ENCODE measurements at regions not wholly inside any gene's neighbourhood (a gene's known extent, or its start where the extent isn't known, plus 50 kb on each side); places are given as distances from the start of the nearest gene placed in this dataset.

DNA sequence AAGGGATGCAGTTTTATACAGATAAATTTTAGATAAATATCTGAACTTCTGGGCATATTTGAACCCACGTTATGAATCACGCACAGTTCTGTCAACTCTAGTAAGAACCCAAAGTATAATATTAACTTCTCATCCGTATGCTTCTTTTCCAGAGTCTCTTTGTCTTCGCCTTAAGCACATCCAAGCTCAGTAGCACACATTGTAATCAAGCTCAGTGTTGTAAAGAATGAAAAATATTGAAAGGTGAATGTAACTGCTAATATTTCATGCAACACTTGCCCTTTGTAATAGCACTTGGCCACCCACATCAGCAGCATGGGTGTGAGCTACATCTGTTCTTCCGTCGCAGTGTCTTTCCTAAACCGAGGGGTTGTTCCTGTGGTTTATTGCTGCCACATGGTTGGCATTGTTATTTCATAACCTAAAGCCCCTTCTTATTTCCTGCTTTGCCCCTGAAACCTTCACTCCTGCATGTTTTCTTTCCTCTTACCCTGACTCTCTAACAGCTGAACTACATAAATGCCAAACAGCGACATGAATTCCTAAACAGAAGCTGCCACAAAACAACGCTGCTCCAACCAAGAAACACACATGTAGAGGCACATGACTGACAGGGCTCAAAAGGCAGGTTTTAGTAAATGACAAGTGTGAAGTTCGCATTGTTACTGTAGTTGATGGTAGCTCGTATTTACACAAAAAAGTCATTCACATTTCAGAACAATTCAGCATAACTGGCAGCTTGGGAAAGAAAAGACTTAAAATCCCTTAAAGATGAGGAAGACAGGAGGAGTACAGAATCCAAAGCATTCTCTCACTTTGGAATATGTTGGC is 190.1 kb upstream of the MEF2C start:
- Histone ChIP-seq H3K9me3 (no peaks in the 10 kb centered on the region), H3K27ac (no peak overlapping the region), H3K27me3 (replicated peaks in 1 of 7) (no peaks in the 10 kb centered on the region), H3K4me3 (no peak overlapping the region), H3K36me3 (no peaks in the 10 kb centered on the region), H3K4me1 (peaks cover 0 to 7% (median 0%) of the 10 kb centered on the region in 6 donors)
- TF ChIP-seq, protein P1, sequence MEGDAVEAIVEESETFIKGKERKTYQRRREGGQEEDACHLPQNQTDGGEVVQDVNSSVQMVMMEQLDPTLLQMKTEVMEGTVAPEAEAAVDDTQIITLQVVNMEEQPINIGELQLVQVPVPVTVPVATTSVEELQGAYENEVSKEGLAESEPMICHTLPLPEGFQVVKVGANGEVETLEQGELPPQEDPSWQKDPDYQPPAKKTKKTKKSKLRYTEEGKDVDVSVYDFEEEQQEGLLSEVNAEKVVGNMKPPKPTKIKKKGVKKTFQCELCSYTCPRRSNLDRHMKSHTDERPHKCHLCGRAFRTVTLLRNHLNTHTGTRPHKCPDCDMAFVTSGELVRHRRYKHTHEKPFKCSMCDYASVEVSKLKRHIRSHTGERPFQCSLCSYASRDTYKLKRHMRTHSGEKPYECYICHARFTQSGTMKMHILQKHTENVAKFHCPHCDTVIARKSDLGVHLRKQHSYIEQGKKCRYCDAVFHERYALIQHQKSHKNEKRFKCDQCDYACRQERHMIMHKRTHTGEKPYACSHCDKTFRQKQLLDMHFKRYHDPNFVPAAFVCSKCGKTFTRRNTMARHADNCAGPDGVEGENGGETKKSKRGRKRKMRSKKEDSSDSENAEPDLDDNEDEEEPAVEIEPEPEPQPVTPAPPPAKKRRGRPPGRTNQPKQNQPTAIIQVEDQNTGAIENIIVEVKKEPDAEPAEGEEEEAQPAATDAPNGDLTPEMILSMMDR (IDR thresholded peaks at IDR 0.05 in 8 of 11, conservative IDR thresholded peaks at IDR 0.05 in 3 of 11) = no peak
- TF ChIP-seq POLR2AphosphoS5 (IDR thresholded peaks at IDR 0.05) = no peak
- 36 to 61% (median 46%) methylated on average over 11 of the region's 11 CpGs for WGBS, 5 donors
- DNase-seq = no peak
- intact Hi-C loops (cut with DNase I; ENCODE audit: low total_unique reads) = no loop called here

DNA sequence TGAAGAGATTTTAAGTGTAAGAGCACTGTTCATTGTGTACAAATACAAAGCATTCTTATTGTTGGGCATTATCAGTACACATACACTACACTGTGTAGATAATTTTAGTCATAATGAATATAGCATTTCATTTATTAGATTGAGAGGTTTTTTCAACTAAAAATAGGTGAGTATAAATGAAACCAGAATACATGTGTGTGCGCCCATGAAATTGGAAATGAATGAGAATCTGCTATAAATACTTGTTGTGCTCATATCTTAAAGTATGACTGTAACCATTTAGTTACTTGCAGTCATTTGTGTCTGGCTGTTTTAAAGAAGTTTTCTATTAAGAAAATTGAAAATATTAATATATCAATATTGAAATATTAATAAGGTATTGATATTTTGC is 189.0 kb upstream of the MEF2C start:
- TF ChIP-seq POLR2AphosphoS5 (IDR thresholded peaks at IDR 0.05) (no peak), POLR2A (IDR thresholded peaks at IDR 0.05) (no peak)
- TF ChIP-seq, protein P1 (IDR thresholded peaks at IDR 0.05 in 8 of 11, conservative IDR thresholded peaks at IDR 0.05 in 3 of 11) = no peak
- Histone ChIP-seq H3K27me3 (replicated peaks in 1 of 7) (no peaks in the 10 kb centered on the region), H3K9me3 (no peaks in the 10 kb centered on the region), H3K4me3 (no peak overlapping the region), H3K36me3 (no peaks in the 10 kb centered on the region), H3K4me1 (peaks cover 0 to 7% (median 0%) of the 10 kb centered on the region in 6 donors), H3K27ac (no peak overlapping the region)
- no peak for DNase-seq
- intact Hi-C loops (cut with DNase I; ENCODE audit: low total_unique reads) = no loop called here
- WGBS, 5 donors = 68 to 75% (median 71%) methylated on average over 1 of the region's 1 CpG

GRCh38 chr5:89071101-89071940 is 188.3 kb upstream of the MEF2C start:
- Histone ChIP-seq H3K4me3 (no peak overlapping the region), H3K27me3 (replicated peaks in 1 of 7) (no peaks in the 10 kb centered on the region), H3K36me3 (no peaks in the 10 kb centered on the region), H3K9me3 (no peaks in the 10 kb centered on the region), H3K27ac (no peak overlapping the region), H3K4me1 (peaks cover 0 to 7% (median 0%) of the 10 kb centered on the region in 6 donors)
- DNase-seq = no peak
- WGBS, 5 donors = 70 to 79% (median 70%) methylated on average over 4 of the region's 4 CpGs
- intact Hi-C loops (cut with DNase I; ENCODE audit: low total_unique reads) = no loop called here
- TF ChIP-seq POLR2AphosphoS5 (IDR thresholded peaks at IDR 0.05) = no peak
- TF ChIP-seq, protein P1 (IDR thresholded peaks at IDR 0.05 in 8 of 11, conservative IDR thresholded peaks at IDR 0.05 in 3 of 11) = no peak
- no peak for TF ChIP-seq POLR2A (IDR thresholded peaks at IDR 0.05)

- no peak for DNase-seq
- intact Hi-C loops (cut with DNase I; ENCODE audit: low total_unique reads) = no loop called here
- WGBS, 5 donors = 74 to 87% (median 79%) methylated on average over 2 of the region's 2 CpGs
Measured at GRCh38 chr5:89069591-89069990, 186.6 kb upstream of the MEF2C start.

More at GRCh38 chr5:89069591-89069990, 186.6 kb upstream of the MEF2C start:
- Histone ChIP-seq H3K36me3 (no peaks in the 10 kb centered on the region), H3K9me3 (no peaks in the 10 kb centered on the region), H3K27ac (no peak overlapping the region), H3K27me3 (replicated peaks in 1 of 7) (no peaks in the 10 kb centered on the region), H3K4me1 (peaks cover 0 to 7% (median 0%) of the 10 kb centered on the region in 6 donors), H3K4me3 (no peak overlapping the region)
- TF ChIP-seq, protein P1 (IDR thresholded peaks at IDR 0.05 in 8 of 11, conservative IDR thresholded peaks at IDR 0.05 in 3 of 11) = no peak
- TF ChIP-seq POLR2A (IDR thresholded peaks at IDR 0.05) (no peak), POLR2AphosphoS5 (IDR thresholded peaks at IDR 0.05) (no peak)

All from spleen (tissue), 11 donors.